SKM-1 (cell line): ENCODE measurements at regions not wholly inside any gene's neighbourhood (a gene's known extent, or its start where the extent isn't known, plus 50 kb on each side); places are given as distances from the start of the nearest gene placed in this dataset.

Experiments used
- DNase-seq: peaks from one replicate; lab custom pipeline; 2025; ENCODE audit not compliant: unreplicated experiment; lab: John Stamatoyannopoulos, UW

DNA sequence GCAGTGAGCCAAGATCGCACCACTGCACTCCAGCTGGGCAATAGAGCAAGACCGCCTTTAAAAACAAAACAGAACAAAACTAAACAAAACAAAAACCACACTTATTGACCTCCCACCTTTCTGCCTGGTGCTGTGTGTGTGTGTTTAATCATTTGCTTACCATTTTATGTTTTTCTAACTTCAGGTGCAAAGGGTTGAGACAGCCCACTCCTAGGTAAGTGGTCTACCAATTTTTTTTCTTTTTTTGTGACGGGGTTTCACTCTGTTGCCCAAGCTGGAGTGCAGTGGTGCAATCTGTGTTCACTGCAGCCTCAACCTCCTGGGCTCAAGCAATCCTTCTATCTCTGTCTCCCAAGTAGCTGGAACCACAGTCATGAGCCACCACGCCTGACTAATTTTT lies 65.8 kb downstream of the SALL1 start:
- no peak for DNase-seq

DNA sequence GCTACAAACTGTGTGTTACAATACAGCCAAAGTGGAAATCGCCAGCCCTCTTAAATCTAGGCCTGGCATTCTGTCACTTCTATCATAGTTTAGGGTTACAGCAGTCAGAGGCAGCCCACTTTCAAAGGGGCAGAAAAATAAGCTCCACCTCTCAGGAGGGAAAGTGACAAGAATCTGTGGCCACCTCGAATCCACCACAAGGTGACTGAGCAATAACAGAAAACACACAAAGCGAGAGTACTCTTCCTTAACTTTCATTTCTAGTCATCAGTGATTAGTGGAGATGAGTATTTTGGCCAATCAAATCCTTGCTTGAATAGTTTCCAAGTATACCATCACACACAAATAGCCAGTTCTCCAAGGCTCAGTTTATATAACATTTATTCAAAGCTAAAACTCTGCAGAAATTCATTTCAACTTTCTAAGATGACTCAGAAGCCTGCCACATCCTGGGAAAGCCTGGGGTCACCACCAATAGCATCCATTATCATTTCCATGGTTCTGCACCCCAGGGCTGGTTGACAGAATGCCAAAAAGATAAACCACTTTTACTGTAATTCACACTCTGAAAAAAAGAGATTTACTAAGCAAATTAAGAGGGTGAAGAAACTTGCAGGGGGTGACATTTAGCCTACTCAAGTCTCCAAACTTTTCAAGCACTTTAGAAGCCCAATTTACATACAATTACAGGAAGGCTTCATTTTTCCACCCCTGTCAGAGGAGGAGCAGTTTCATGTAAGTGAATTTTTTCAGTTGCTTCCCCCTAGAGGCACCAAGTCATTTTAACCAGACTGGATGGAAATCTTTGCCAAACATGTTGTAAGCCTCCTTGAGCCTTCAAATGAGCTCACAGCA lies 66.8 kb downstream of the SALL1 start:
- no peak for DNase-seq

DNA sequence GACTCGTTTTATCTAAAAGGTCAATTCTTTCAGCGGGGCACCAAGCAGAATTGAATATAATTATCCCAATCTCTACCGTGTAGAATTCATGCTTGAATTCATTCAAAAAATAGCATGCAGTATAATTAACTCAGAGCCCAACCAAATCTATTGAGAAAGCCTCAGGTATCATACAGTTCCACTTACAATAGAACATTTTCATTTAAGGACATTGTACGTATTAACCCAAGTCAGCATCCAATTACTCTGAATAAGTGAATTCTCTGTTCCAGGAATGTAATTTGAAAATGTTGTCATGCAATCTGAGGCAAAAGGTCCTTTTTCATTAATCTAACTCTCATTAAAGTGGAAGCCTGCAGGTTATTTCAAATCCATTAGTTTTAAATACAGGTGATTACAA lies 78.5 kb downstream of the SALL1 start:
- no peak for DNase-seq

DNA sequence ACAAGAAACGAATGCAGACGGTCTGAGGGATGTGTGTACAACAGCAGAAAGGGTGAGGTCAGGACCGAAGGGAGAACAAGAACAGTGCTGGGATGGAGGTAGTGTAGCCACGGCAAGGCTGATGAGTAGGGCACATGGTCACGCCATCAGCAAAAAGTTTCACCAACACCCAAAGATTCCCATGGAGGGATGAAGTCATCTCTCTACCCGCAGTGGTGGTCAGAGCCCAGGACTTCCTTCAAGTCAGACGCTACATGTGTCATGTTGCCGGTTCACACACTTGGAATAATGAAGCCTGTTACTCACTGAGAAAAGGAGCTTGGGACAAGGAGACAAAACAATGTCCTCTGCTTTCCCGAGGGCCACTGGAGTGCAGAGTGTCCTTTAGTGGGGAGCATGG lies 79.7 kb downstream of the SALL1 start:
- no peak for DNase-seq

DNA sequence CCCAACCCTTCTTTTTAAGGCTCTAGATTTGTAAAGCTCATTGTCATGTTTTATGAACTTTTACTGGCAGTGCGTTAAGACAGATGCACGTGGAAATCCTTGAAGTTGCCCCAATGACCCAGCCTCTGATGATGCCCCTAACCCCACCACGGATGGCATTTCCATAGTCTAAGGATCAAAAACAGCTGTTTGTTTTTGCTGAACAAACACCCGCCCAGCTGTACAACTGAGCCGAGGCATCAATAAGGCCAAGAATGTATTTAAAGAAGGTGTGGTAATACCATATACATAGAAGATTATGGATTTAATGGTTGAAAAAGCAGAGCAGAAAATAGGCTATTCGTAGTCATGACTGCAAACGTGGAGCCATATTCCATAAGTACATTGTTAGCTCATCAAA lies 83.7 kb downstream of the SALL1 start:
- DNase-seq = no peak

DNA sequence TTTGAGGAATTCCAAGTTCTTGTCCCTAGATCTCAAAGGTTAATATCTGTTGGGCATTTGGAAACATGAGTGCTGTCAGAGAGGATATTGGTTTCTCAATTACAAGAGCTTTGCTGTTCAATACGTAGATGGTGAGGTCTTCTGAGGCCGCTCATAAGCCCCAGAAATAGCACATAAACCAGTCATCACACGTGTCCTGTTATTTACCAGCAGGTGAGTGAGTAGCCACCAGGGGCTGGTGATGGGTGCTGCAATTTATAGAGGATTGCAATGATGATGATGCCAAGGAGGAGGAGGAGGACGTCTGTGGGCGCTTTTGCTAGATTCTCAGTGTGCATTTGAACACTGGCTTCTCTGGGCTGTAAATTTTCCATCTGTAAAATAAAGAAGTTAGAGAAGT lies 89.0 kb downstream of the SALL1 start:
- DNase-seq = no peak

DNA sequence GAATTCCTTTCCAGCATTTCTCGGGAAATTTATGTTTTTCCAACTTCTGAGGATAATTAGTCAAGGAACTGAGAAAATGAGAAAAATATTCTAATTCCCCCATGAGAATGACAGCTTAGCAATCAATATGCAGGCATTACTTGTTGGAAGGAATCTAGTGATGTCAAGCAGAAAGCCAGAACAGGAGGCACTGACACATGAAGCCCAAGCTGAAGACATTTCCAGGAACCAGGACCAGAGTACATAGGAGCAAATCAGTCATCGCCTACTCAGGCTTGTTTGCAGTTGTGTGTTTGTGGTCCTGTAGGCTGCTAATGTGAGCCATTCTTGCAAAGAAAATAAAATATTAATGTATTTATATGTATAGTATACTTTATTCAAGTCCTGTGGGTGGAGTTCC lies 89.7 kb downstream of the SALL1 start:
- DNase-seq = no peak

DNA sequence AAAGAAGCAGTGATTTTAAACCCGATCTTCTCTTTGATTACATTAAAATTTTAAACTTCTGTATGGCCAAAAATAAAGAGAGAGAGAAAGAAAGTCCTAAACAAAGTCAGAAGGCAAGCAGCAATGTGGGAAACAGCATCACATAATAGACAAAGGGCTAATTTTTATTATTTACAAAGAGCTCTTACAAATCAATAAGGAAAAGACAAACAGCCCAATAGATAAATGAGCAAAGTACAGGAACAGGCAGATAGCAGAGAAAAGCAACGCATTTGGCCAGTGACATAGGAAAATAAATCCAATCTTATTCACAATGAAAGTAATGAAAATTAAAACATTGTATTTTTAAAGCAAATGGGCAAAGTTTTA lies 93.1 kb downstream of the SALL1 start:
- no peak for DNase-seq

DNA sequence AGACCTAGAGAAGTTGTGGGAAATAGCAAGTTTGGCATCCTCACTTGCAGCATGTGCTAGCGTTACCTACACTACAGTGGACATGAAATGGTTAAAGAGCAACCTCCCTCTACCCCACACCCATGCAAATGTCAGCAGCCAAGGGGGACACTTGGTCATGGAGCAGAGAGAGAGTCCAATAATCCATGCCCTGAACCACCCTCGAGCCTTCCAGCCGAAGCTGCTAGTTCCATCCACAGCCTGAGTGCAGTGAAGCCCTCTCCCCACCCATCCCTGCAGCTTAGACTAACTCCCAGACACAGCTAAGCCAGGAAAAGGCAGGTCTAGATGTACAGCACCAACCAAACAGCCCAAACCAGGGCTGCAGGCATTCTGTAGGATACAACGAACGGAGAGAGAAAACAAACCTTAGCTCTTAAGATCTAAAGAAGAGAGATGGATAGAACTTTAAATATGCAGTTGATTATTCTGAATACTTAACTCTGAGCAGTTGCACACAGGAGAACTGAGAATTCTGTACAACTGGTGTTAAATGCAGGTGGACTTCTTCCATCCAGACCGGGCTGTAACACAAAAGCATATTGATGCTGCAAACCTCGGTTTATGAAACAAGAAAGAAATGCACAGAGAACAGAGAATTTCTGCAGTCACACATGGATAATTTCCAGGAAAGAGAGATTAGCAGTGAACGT lies 93.8 kb downstream of the SALL1 start:
- DNase-seq = no peak

DNA sequence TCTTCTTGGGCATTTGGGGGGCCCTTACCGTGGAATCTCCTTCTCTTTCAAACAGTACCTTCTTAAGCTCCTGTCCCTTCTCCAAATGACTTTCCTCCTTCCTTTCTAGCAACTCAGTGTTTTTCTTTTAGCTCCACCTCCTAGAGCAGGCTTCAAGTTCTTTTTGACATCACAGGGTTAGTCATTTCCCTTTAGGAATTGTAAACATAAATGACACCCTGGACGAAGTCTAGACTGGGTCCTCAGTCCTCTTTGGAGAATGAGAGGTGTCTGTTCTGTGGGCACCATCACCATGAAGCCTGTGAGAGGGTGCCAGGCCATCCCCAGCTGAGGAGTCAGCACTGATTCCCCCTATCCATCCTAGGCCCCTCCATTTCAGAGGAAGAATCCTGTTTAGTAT lies 94.7 kb downstream of the SALL1 start:
- no peak for DNase-seq

DNA sequence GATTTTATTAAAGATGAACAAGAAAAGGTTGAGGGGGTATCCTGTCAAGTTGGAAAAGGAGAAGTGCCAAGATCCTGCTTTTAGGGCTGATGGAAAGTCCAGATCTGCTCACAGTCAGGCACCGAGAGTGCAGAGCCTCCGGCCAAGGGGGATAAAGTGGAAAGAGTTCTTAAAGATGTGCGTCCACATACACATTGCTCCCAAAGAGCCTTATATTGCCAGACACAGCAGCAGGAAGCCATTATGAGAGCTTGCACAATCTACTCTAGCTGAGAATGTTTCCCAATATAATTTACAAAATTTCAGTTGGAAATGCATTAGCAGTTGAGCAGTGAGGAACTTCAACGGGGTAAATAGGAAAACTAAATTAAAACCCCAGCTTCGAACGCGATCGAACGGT lies 95.6 kb downstream of the SALL1 start:
- DNase-seq = no peak

DNA sequence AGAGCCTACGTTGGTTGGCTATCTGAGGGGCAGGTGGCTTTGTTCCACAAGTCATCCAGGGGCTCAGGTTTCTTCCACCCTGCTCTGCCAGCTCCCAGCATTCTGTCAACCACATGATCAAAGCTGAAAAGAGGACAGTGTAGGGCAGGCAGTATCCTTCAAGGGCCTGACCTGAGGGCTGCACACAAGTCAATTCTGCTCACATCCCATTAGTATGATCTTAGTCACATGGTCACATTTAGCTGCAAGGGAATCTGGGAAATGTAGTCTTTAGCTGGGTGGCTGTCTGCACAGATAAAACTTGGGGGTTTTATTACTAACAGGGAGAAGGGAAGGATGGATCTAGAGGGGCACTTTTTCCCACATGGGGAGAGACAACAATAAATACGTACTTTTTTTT lies 97.3 kb downstream of the SALL1 start:
- DNase-seq = no peak

DNA sequence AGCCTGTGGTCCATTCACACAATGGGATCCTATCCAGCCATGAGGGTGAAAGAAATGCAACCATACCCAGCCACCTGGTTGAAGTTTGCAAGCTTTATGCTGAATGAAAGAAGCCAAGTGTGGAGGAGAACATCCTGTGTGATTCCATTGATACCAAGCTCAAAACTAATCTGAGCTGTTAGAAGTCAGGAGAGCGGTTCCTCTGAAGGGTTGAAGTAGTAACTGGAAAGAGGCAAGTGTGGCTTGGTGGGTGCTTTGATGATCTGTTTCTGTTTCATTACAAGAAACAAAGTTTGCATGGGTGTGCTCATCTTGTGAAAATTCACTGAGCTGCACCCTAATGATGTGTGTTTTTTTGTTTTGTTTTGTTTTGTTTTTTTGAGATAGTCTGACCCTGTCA lies 99.4 kb downstream of the SALL1 start:
- no peak for DNase-seq

DNA sequence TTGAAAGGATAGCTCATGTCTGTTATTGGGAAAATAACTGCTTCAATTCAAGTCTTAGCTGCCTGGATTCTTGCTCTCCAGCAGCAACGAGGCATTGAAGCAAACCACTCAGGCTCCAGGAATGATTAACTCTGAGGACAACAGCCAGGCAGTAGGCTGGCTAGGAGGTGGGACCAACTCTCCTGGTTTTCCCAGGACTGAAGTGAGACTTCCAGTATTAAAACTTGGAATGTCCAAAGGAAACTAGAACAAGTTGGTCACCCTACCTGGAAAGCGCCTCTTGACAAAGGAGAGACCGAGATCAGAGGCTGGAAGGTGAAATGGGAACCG lies 100.7 kb downstream of the SALL1 start:
- DNase-seq = no peak

DNA sequence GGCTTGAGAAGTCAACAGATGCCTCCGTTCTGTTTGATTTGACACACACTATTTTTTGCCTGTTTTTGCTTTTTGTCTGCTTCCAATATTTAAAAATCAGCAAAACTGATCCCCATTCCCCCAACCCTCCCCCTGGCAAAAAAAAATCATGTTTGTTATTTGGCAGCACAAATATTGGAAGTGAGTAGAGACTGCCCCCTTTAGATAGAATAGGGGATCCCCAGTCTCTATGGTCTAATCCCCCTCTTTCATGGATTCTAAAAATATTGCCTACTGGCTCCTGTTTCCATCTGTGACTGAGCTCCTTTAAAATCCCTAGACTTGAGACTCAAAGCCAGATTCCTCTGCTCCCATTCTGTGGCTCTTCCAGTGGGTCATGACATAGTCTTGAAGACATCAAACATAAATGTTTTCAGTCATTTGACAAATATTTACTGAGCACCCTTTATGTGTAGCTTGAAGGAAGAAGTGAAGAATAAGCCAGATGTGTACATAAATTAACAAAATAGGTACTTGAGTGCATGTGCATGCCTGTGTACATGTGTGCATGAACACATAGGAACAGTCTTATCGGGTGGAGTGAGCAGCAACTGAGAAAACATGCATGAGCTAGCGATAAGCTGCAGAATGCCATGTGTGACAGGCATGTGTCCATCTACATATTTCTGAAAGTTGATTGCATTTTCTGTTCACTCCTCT lies 101.2 kb downstream of the SALL1 start:
- DNase-seq = no peak

DNA sequence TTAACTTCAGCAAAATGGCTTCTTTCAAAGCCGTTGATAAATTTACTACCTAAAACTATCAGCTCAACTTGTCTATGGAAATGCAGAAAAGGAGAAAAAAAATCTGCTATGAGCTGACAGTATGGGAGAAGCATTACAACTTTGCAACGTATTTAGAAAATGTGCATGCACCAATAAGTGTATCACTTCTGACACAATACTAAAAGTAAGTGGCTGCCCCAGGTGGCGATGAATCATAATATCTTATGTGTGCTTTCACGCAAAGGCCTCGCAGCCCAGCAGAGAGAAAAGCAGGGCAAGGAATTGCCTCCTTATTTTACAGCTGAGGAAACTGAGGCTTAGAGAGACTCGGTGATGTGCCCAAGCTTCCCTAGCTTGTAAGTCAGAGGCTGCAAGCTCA lies 101.8 kb downstream of the SALL1 start:
- DNase-seq = no peak

DNA sequence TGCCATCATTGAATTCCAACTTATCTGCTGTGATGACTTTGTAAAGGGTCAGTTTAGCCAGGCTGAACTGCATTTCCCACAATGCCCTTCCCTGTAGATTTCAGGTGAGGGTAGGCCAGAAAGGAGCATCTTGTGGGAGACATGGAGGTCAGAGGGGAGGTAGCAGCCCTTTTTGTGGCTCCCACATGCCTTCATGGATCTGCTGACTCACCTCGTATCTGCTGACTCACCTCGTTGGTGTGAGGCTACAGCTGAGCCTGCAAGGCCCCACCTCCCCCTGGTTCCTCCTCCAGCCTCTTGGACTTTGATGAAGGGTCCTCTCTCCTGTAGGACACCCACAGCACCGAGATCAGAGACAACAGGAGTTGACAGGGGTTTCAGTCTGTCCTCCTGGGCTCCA lies 102.5 kb downstream of the SALL1 start:
- no peak for DNase-seq

DNA sequence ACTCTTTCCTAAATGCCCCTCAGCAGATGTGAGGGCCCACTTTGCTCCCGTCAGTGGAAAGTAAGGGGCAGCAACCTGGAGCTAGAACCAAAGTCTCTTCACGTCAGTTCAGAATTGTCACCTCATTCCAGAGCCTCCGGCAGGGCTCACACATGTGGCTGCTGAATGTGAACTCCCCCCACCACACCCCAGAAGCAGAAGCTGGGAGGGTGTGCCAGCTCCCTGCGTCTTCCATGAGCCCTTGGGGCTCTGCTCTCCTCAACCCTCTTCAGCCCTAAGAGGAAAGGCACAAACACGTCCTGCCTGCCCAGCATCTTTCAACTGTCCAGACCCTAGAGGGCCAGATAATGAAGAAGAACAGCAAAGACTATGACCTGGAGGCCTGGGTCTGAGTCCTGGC lies 105.3 kb downstream of the SALL1 start:
- no peak for DNase-seq

DNA sequence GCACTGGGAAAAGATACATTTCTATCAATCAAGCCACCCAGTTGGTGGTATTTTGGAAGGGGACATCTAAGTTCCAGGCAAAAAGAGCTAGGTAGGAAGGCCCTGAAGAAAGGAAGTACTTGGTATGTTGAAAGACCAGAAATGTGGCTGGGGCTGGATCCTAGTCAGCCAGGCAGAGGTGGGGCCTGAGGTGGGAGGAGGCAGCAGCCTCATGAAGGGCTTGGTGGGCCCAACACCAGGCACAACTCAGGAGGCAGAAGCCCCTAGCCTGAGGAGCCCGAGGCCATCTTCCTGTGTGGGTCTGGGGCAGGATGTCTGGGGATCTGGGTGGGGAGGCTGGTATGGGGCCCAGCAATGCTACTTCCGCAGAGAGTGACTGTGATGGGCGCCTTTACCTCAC lies 105.9 kb downstream of the SALL1 start:
- DNase-seq = peak; percentile 18

DNA sequence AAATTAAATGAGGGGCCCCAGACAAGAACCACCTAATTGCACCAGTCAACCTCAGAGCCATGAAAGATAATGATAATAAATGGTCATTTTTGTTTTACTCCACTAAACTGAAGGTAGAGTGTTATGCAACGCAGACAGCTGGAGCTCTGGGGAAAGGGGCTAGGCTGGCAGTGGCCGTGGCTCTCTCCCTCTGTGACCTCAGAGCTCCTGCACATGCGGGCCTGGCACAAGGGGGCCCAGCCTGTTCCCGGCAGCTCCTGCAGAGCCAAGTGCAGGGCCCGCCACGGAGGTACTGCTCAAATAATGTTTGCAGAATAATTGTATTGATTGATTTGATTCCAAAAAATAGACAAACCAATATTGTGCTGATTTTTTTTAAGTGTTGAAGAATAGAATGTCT lies 109.5 kb downstream of the SALL1 start:
- DNase-seq = no peak

DNA sequence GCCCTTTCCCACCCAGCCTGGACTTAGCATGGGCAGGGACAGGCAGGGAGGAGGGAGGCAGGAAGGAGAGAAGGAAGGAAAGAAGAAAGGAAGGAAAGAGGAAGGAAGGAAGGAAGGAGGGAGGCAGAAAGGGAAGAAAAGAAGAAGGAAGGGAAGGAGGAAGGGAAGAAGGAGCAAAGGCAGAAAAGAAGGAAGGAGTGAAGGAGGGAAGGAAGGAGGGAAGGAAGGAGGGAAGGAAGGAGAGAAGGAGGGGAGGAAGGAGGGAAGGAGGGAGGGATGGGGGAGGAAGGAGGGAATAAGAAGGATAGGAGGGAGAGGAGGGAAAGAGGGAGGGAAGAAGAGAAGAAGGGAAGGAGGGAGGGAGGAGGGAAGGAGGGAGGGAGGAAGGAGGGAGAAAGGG lies 110.4 kb downstream of the SALL1 start:
- DNase-seq = no peak

DNA sequence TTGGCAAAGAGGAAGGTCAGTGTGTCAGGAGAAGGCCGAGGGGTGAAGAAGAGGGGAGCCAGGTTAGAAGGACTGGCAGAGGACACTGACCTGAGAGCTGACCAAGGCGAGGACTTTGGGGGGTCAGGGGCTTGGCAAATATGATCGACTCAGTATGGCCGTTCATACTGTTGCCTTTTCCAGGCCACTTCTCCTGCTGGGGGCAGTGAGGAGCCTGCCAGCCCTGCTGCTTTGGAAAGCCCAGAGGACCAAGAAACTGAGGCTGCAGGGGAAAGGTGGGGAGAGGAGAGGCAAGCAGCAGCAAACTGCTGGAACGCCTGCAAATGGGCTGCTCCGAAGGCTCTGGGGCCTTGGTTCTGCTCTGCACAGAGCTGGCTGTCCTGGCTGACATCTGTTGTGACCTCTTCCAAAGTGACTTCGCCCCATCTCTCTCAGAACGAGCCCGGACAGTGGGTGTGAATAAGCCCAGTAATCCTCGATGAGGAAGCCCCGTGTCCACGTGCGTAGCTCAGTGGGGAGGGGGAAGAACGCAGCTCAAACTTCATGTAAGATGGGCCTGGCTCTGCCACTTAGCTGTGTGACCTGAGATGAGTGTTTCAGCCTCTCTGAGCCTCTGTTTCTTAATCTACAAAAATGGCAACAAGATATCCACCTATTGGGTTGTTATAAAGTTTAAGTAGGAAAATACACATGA lies 111.3 kb downstream of the SALL1 start:
- DNase-seq = no peak
